Coronary artery (tissue), 2 donors: ENCODE measurements at regions not wholly inside any gene's neighbourhood (a gene's known extent, or its start where the extent isn't known, plus 50 kb on each side); places are given as distances from the start of the nearest gene placed in this dataset.

ENCODE experiments used
- DNase-seq: peaks from one replicate; pipeline ENCODE4 v3.0.0-alpha.2; 2017; ENCODE audit warnings: low spot score
- H3K27ac ChIP-seq, 2 donors: fragments of 200-600 bp; sonication (generic); one replicate each; pipeline ENCODE4 v1.5.1; 2016 to 2019
- H3K4me3 ChIP-seq: fragments of 200-600 bp; sonication (generic); 2 replicates; pipeline ENCODE4 v1.5.1; 2016; ENCODE audit warnings: mild to moderate bottlenecking, moderate library complexity
- CTCF ChIP-seq: fragments of 200-600 bp; sonication (generic); IDR thresholded peaks from one replicate; pipeline ENCODE4 v1.5.1; 2019; ENCODE audit warnings: antibody characterized with exemption

DNA sequence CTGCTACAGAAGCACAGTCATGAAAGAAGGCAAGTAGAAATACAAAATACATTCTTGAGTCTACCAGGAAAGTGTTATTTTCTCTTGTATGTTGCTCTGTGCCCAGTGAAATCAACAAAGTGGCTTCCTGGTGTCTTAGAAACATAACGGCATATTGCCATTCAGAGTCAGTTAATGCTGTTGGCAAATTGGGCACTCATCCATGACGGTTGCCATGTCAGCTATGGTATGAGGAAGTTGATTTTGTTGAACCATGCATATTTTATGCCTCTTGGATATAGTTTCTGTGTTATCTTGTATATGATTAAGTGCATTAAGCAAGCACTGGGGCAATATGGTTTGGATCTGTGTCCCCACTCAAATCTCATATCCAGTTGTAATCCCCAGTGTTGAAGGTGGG lies 153.1 kb upstream of the CXADR start:
- TF ChIP-seq CTCF = no peak
- H3K27ac ChIP-seq = no peak overlapping the region
- H3K4me3 ChIP-seq = no peak overlapping the region
- DNase-seq = no peak

DNA sequence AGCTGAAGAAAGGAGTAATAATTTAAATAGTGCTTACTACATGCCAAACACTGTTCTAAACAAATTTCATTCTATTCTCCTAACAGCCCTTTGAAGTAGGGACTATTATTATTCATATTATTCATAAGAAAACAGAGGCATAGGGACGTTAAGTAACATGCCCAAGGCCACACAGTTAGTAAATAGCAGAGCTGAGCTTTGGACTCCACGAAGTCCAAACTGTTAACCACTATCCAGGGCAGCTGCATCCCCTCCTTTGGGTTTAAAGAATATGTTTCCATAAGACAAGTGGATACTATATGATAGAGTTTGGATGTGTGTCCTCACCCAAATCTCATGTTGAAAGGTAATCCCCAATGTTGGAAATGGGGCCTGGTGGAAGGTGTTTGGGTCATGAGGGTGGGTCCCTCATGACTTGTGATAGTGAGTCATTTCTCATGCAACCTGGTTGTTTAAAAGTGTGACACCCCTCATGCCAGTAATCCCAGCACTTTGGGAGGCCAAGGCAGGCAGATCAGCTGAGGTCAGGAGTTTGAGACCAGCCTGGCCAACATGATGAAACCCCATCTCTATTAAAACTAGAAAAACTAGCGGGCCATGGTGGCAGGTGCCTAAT lies 144.0 kb upstream of the CXADR start:
- no peak for DNase-seq
- H3K4me3 ChIP-seq = no peak overlapping the region
- no peak for TF ChIP-seq CTCF
- H3K27ac ChIP-seq = no peak overlapping the region

DNA sequence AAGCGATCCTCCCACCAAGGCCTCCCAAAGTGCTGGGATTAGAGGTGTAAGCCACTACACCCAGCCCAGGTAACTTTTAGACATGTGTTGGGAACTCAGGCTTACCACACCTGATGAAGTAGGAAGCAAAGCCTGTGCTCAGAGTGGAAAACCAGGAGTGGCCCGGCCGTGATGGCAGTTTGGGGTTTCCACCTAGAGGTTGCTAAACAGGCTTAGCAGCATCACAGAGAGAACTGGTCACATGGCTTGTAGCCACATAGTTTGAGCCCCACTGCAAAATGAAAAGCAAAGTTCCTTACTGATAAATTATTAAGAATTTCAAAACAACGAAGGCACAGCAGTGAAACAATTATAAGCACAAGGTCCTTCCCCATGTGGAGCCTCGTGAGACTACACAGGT lies 142.6 kb upstream of the CXADR start:
- no peak overlapping the region for H3K4me3 ChIP-seq
- no peak for TF ChIP-seq CTCF
- H3K27ac ChIP-seq = no peak overlapping the region
- no peak for DNase-seq

GRCh38 chr21:17370916-17371315 lies 141.9 kb upstream of the CXADR start:
- no peak overlapping the region for H3K4me3 ChIP-seq
- DNase-seq = no peak
- no peak for TF ChIP-seq CTCF
- H3K27ac ChIP-seq = no peak overlapping the region

DNA sequence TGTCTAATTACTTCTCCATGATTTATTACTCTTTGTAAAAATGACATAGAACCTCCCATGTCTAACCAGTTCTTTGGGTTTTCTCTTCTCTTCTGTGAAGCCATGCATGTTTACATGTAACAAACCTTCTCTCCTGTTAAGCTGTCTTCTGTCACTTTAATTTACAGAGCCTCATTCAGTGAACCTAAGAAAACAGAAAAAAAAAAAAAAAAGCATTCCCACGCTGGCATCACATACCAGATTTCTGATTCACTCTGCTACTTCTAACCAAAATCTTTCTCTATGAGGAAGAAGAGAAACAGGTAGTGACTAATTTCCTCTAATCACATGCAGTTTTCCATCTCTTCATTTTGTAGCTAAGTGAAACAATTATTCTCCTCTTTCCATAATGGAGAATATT lies 141.4 kb upstream of the CXADR start:
- DNase-seq = no peak
- Histone ChIP-seq H3K27ac (no peak overlapping the region), H3K4me3 (no peak overlapping the region)
- no peak for TF ChIP-seq CTCF

- no peak for DNase-seq
- TF ChIP-seq CTCF = no peak
- Histone ChIP-seq H3K4me3 (no peak overlapping the region), H3K27ac (no peak overlapping the region)
Observed at GRCh38 chr21:17372200-17372599, 140.6 kb upstream of the CXADR start.

DNA sequence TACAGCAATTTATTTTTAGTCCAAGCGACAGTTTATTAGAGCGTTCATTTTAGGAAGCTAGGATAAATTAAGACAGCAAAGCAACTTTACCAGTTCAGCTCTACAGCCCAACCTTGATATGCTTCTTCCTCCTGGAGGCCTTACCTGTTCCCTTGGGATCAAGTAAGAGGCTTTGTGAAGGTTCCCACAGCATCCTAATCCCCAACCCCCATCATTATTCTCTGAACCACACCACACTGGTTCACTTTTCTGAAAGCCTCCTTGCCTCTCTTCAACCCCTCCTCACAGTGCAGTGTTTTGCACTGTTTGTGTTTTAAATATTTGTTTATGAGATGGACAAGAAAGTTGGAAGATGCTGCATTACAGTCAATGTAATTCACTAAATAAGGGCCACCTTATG lies 126.3 kb upstream of the CXADR start:
- Histone ChIP-seq H3K4me3 (no peak overlapping the region), H3K27ac (no peak overlapping the region)
- TF ChIP-seq CTCF = no peak
- no peak for DNase-seq
